Endodermal cell (in vitro differentiated cells): ENCODE measurements at regions not wholly inside any gene's neighbourhood (a gene's known extent, or its start where the extent isn't known, plus 50 kb on each side); places are given as distances from the start of the nearest gene placed in this dataset.
"Not testable (repeated sequence)": the region's sequence is repeated elsewhere in the genome, so short reads cannot be mapped to it uniquely, and the experiment has no call there.

Source experiments
- DNase-seq: peaks from one replicate; pipeline ENCODE4 v3.0.0-alpha.2; 2017
- H3K27ac ChIP-seq: 2 replicates; pipeline ENCODE4 v1.5.1; 2013; ENCODE audit warnings: mild to moderate bottlenecking, low read depth, low read length, moderate library complexity
- H3K27me3 ChIP-seq: 2 replicates; pipeline ENCODE4 v1.6.1; 2013; ENCODE audit warnings: mild to moderate bottlenecking, low read length, moderate library complexity; ENCODE audit not compliant: insufficient read depth, control insufficient read depth, poor library complexity, severe bottlenecking
- H3K36me3 ChIP-seq: 2 replicates; pipeline ENCODE4 v1.7.0; 2013; ENCODE audit warnings: mild to moderate bottlenecking, low read length, moderate library complexity; ENCODE audit not compliant: control insufficient read depth, insufficient read depth
- H3K4me1 ChIP-seq: one replicate; pipeline ENCODE4 v1.7.0; 2013; ENCODE audit warnings: low read length; ENCODE audit not compliant: control insufficient read depth, insufficient read depth
- H3K4me3 ChIP-seq: 2 replicates; pipeline ENCODE4 v1.5.1; 2013; ENCODE audit warnings: mild to moderate bottlenecking, low read length, moderate library complexity
- H3K9ac ChIP-seq: 2 replicates; pipeline ENCODE4 v1.6.1; 2013; ENCODE audit warnings: mild to moderate bottlenecking, low read length, moderate library complexity; ENCODE audit not compliant: poor library complexity, severe bottlenecking; ENCODE audit errors: extremely low read depth
- H3K9me3 ChIP-seq: 2 replicates; pipeline ENCODE4 v1.6.1; 2013; ENCODE audit warnings: mild to moderate bottlenecking, low read length, moderate library complexity; ENCODE audit not compliant: control insufficient read depth
- H3K27ac Mint-ChIP-seq: 2 replicates; pipeline ENCODE4 v1.8.0; 2020; ENCODE audit warnings: mixed read lengths
- H3K27me3 Mint-ChIP-seq: 2 replicates; pipeline ENCODE4 v1.8.0; 2021; ENCODE audit warnings: mild to moderate bottlenecking, mixed read lengths; ENCODE audit not compliant: insufficient read depth
- H3K36me3 Mint-ChIP-seq: 2 replicates; pipeline ENCODE4 v1.8.0; 2020; ENCODE audit warnings: low read depth, mixed read lengths
- H3K4me1 Mint-ChIP-seq: 2 replicates; pipeline ENCODE4 v1.8.0; 2020; ENCODE audit warnings: mixed read lengths
- H3K4me3 Mint-ChIP-seq: 2 replicates; pipeline ENCODE4 v1.8.0; 2020; ENCODE audit warnings: mild to moderate bottlenecking, moderate library complexity, mixed read lengths
- H3K9me3 Mint-ChIP-seq: 2 replicates; pipeline ENCODE4 v1.8.0; 2020; ENCODE audit warnings: mild to moderate bottlenecking, mixed read lengths
- CTCF ChIP-seq: fragments of 200-600 bp; sonication (generic); conservative IDR thresholded peaks from 2 replicates; pipeline ENCODE4 v1.5.0; 2021; ENCODE audit warnings: antibody characterized with exemption, mild to moderate bottlenecking
- WGBS, 2 experiments: methylation state at CpG; one replicate each; pipeline versions ENCODE4 v1.1.5 to v1.1.7; 2013; ENCODE audit warnings: missing lambda C conversion rate in 2 of 2, mixed read lengths in 1 of 2; ENCODE audit not compliant: insufficient coverage in 1 of 2, insufficient read length in 1 of 2; 5-methylcytosine and 5-hydroxymethylcytosine counted together

DNA sequence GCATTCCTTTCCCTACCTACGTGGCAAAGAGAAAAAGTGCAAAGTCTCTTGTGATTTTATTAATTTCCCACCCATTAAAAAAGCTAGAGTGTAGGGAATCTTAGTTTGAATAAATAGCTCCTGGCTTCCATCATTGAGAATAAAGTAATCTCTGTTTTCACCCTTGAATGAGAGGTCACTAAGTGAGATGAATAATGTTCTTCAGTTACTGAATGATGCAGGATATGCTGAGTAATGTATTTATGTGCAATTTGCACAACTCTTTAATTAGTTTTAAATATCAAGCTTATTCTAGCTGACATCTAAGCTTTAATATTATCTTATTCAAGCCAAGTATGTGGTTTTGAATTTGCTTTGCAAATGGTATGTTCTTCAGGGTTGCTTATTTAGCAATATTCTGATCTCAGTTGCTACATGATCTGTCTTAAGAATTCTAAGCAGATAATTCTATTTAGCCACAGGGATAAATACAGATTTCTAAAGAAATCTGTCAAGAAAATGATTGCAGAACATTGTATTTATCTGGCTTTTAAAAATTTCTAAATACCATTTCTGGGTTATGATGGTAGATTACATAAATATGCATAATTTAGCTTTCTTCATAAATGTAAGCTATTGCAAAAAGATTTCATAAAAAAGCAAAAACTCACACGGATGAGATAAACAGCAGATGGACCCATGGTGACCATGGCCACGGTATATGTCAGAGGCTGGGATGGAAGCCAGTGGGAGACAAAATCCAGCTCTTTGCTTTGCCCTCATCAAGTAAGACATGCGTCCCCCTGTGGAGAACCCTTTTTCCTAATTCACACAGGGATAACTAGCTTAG is 141.0 kb downstream of the MACC1 start:
- Histone ChIP-seq H3K4me1 (peaks cover 4% of the 10 kb centered on the region), H3K9ac (no peak overlapping the region), H3K4me3 (no peak overlapping the region), H3K36me3 (no peaks in the 10 kb centered on the region), H3K9me3 (no peaks in the 10 kb centered on the region), H3K27ac (no peak overlapping the region), H3K27me3 (no peaks in the 10 kb centered on the region)
- peaks cover 18% of the 10 kb centered on the region for H3K9me3 Mint-ChIP-seq
- 51 to 88% methylated on average over 2 to 4 of the region's 4 CpGs for WGBS, 2 experiments
- H3K36me3 Mint-ChIP-seq = peaks cover 22% of the 10 kb centered on the region
- no peaks in the 10 kb centered on the region for H3K27me3 Mint-ChIP-seq
- TF ChIP-seq CTCF = no peak
- H3K27ac Mint-ChIP-seq = peak overlapping the region; percentile 21
- H3K4me1 Mint-ChIP-seq = peaks cover 21% of the 10 kb centered on the region
- no peak overlapping the region for H3K4me3 Mint-ChIP-seq
- DNase-seq = no peak

GRCh38 chr7:20075440-20075839 is 141.7 kb downstream of the MACC1 start:
- H3K36me3 ChIP-seq = no peaks in the 10 kb centered on the region
- Mint-ChIP-seq H3K36me3 (peaks cover 29% of the 10 kb centered on the region), H3K4me3 (no peak overlapping the region), H3K27ac (no peak overlapping the region), H3K9me3 (peaks cover 24% of the 10 kb centered on the region), H3K4me1 (peaks cover 14% of the 10 kb centered on the region), H3K27me3 (no peaks in the 10 kb centered on the region)
- WGBS, 2 experiments = 92 to 95% methylated on average over 5 of the region's 5 CpGs
- TF ChIP-seq CTCF = no peak
- no peaks in the 10 kb centered on the region for H3K4me1 ChIP-seq
- no peaks in the 10 kb centered on the region for H3K9me3 ChIP-seq
- H3K9ac ChIP-seq = no peak overlapping the region
- no peaks in the 10 kb centered on the region for H3K27me3 ChIP-seq
- no peak for DNase-seq
- no peak overlapping the region for H3K27ac ChIP-seq
- H3K4me3 ChIP-seq = no peak overlapping the region

- not testable (repeated sequence) for H3K4me1 Mint-ChIP-seq, H3K27me3 Mint-ChIP-seq, H3K4me3 ChIP-seq, H3K9ac ChIP-seq, H3K4me3 Mint-ChIP-seq, H3K27ac ChIP-seq, H3K36me3 ChIP-seq, DNase-seq, H3K4me1 ChIP-seq, H3K27me3 ChIP-seq, H3K27ac Mint-ChIP-seq
- H3K36me3 Mint-ChIP-seq = peaks cover 76% of the 10 kb centered on the region
- peaks cover 24% of the 10 kb centered on the region for H3K9me3 ChIP-seq
- WGBS, 2 experiments = 89 to 100% methylated on average over 2 to 5 of the region's 5 CpGs
- H3K9me3 Mint-ChIP-seq = peaks cover 66% of the 10 kb centered on the region
These were observed 149.2 kb downstream of the MACC1 start for GRCh38 chr7:20068004-20068403.
